ENCODE measurements at regions not wholly inside any gene's neighbourhood (a gene's known extent, or its start where the extent isn't known, plus 50 kb on each side); places are given as distances from the start of the nearest gene placed in this dataset.

- H3K4me3 ChIP-seq (ENCODE audit: low read depth, low read length) = no peak overlapping the region
- no peak for TF ChIP-seq CTCF (IDR thresholded peaks at IDR 0.05; ENCODE audit: low read depth, low read length)
Measured at GRCh38 chr9:535356-535755, 306.1 kb upstream of the DMRT1 start.

- TF ChIP-seq CTCF (IDR thresholded peaks at IDR 0.05; ENCODE audit: low read depth, low read length) = no peak
- H3K4me3 ChIP-seq (ENCODE audit: low read depth, low read length) = no peak overlapping the region
Measured at GRCh38 chr9:536597-537511, 304.6 kb upstream of the DMRT1 start.

- TF ChIP-seq CTCF (IDR thresholded peaks at IDR 0.05; ENCODE audit: low read depth, low read length) = no peak
Measured at GRCh38 chr9:543478-543877, 298.0 kb upstream of the DMRT1 start.

GRCh38 chr9:545480-545879, 296.0 kb upstream of the DMRT1 start:
- no peak for TF ChIP-seq CTCF (IDR thresholded peaks at IDR 0.05; ENCODE audit: low read depth, low read length)
- no peak overlapping the region for H3K4me3 ChIP-seq (ENCODE audit: low read depth, low read length)

More at GRCh38 chr9:543478-543877, 298.0 kb upstream of the DMRT1 start:
- H3K4me3 ChIP-seq (ENCODE audit: low read depth, low read length) = no peak overlapping the region

- no peak for TF ChIP-seq CTCF (IDR thresholded peaks at IDR 0.05; ENCODE audit: low read depth, low read length)
- H3K4me3 ChIP-seq (ENCODE audit: low read depth, low read length) = no peak overlapping the region
Measured at GRCh38 chr9:546235-546634, 295.3 kb upstream of the DMRT1 start.

GRCh38 chr9:546797-547223, 294.7 kb upstream of the DMRT1 start:
- no peak for TF ChIP-seq CTCF (IDR thresholded peaks at IDR 0.05; ENCODE audit: low read depth, low read length)
- H3K4me3 ChIP-seq (ENCODE audit: low read depth, low read length) = no peak overlapping the region

- no peak overlapping the region for H3K4me3 ChIP-seq (ENCODE audit: low read depth, low read length)
Measured at GRCh38 chr9:547314-547713, 294.2 kb upstream of the DMRT1 start.

More at GRCh38 chr9:547314-547713, 294.2 kb upstream of the DMRT1 start:
- no peak for TF ChIP-seq CTCF (IDR thresholded peaks at IDR 0.05; ENCODE audit: low read depth, low read length)
